Right ventricle myocardium superior (tissue), 1 donor: ENCODE measurements at regions not wholly inside any gene's neighbourhood (a gene's known extent, or its start where the extent isn't known, plus 50 kb on each side); places are given as distances from the start of the nearest gene placed in this dataset.

Source experiments
- ATAC-seq: fragments of 200-7000 bp; cut with Tn5 transposase; one replicate; pipeline ENCODE4 v1.9.1; 2020; ENCODE audit warnings: mild to moderate bottlenecking; ENCODE audit not compliant: poor library complexity
- DNase-seq: peaks from one replicate; pipeline ENCODE4 v3.0.0-alpha.2; 2020
- intact Hi-C: fragments of 100-400 bp; cut with DNase I; formaldehyde crosslinking; loops from one replicate; pipeline ENCODE4 v1.11.2; 2022
- donor health status: DM: no; HTN: yes; CAD: no; lungs with severe emphysema.

GRCh38 chr3:113092746-113093145, 102.0 kb downstream of the GTPBP8 start:
- DNase-seq (no peak), ATAC-seq (no peak)
- intact Hi-C loops = no loop called here

DNA sequence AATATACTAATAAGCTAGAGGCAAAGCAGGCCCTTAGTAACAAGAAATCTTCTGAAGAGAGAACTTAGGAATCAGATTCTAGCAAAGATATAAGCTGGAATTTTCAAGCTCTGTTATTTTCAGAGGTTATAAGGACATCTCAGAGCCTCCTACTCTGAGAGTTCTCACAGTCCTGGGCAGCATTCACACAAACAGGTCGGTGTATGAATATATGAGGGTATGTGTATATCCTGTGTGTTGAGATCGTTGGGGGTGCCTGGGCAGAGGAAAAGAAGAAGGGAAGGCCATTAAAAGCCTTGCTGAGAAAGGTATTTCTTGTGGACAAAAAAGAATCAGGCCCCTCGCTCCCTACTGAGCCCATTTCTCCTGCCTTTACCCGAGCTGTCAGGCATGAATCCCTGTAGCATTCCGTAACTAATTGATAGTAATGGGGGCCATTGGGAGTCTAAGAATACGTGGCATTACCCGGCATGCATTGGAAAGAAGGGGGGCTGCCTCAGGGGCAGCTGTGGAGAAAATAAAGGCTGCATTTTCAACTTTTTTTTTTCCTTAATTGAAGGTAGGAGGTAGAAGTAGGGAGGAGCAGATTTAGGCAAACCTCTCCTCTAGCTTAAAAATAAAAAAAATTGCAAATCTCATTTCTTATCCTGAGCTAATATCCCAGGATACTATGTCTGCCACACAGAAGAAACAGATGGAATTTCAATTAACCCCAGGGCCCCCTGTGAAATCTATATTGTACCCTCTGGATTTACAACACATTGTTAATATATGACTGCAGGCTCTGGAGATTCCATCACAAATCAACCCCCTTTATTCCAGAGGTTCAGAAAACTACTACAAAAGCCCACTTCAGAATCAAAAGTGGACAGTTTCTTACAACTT, 103.8 kb downstream of the GTPBP8 start:
- DNase-seq = no peak
- intact Hi-C loops = no loop called here
- no peak for ATAC-seq

DNA sequence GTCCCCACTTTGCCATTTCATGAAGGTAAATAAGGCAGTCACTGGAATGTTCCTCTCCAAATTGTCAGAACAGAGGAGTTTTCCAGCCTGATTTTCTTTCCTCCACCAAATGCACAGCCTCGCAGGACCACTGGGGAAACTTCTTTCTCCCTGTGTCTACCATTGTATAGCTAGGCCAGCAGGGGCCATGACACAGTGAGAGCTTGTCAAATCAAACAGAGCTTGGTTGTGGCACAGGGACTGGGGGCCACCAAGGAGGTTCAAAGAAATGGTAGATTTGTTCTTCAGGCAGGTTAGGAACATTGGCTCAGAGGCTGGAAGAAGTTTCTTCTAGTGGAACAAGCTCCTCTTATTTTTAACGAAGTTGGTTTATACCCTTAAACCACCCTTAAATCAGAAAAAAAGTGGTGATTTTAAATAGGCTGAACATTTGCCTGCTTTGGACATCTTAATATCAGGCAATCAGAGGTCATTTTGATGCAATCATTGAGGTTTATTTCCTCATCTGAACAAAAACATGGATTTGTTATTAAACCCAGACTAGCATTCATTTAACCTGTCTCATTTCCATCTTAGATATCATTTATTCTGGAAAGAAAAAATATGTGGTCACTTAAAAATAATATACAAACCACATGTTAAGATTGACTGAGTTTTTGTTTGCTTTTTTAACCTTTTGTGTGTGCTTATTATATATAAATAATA, 105.6 kb downstream of the GTPBP8 start:
- ATAC-seq (no peak), DNase-seq (no peak)
- intact Hi-C loops = no loop called here

DNA sequence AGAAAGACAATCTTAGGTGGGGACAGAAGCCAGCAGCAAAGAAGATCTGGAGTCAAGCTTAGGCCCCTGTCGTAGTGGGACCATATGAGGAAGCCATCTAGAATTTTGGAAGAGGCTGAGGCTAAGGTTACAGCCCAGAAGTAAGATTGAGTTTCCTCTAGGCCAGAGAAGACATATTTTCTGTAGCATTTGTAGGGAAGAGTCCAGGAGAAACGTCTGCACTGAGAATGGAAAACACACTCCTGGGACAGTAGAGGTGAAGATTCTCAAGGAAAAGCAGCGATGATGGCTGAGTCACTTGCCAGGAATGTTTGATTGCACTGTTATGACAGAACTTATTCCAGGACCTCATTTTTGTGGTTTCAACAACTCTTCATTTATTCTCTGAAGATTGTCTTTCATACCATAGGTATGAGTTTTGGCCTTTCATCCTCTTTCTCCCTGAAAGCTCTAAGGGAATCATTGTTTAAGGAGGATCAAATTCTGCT, 107.2 kb downstream of the GTPBP8 start:
- DNase-seq (no peak), ATAC-seq (no peak)
- intact Hi-C loops = no loop called here

DNA sequence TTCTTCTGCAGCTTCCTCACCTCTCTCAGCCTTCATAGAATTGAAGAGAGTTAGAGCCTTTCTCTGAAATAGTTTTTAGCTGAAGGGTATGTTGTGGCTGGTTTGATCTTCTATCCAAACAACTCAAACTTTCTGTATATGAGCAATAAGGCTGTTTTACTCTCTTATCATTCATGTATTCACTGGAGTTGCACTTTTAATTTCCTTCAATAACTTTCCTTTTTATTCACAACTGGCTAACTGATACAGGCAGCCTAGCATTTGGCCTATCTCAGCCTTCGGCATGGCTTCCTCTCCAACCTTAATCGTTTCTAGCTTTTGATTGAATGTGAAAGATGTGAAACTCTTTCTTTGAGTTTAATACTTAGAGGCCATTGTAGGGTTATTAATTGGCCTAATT, 109.3 kb downstream of the GTPBP8 start:
- ATAC-seq (no peak), DNase-seq (no peak)
- intact Hi-C loops = no loop called here

DNA sequence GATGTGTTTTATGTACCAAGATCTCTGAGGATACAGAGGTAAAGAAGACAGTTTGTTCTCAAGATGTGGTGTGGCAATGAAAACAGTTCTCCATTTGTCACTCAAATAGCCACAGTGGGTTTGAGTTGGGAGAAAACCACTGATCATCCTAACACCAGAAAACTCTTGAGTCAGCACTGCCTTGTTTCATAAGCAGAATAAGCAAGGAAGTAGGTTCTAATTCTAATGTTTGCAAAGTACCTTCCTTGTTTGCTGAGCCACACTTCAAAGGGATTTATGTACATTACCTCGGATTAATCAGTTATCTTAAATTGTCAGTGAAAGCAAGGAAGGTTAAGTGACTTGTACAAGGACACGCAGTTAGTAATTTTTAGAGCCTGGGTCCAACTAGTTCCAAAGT, 107.8 kb upstream of the BOC start:
- ATAC-seq = no peak
- no peak for DNase-seq

GRCh38 chr3:113104357-113105092, 106.8 kb upstream of the BOC start:
- ATAC-seq = no peak
- no peak for DNase-seq
- intact Hi-C loops = no loop called here

More for the DNA sequence above, 107.8 kb upstream of the BOC start:
- intact Hi-C loops = no loop called here

GRCh38 chr3:113105093-113105449, 106.3 kb upstream of the BOC start:
- no peak for DNase-seq
- ATAC-seq = no peak
- intact Hi-C loops = no loop called here

DNA sequence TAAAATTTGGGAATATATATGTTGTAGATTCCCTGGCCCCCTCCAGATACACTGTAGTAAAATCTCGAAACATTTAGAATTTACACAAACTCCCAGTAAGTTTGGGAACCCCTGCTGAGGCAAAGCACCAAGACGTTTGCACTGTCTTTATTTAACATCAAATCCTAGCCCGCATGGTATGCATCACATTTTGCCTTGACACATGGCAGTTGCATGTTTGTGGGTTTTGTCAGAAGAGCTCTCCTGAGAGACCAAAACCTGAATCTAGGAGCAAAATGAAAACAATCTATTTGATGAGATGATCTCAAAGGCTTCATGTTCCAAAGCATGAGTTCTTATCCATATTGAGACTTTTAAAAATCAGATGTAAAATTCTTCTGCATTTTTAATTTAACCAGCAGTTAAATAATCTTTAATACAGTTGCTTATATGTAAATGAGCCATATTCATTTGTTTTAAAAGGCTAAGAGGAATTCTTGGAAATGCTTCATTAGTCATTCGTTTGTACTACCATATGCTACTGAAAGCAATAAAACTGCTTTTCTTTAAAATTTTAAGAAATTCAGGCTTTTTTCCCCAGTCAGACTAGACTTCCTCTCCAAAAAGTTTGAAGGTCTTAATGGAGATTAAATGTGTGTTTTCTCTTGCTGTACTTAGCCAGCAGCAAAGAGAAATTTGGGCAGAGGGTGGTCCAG, 105.2 kb upstream of the BOC start:
- intact Hi-C loops = no loop called here

DNA sequence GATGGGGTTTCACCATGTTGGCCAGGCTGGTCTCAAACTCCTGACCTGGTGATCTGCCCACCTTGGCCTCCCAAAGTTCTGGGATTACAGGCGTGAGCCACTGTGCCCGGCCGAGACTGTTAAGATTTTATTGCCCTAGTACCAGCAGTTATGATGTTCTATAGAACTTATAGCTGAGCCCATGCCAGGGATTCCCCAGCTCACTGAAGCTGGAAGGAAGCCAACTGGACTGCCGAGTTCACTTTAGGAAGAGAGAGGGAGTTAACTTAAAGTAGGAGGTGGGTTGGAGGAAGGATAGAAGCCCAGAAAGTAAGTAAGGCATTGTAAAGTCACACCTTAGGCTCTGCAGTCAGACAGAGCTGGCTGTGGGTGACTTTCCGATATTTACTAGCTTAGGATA, 101.1 kb upstream of the BOC start:
- ATAC-seq (no peak), DNase-seq (no peak)
- intact Hi-C loops = no loop called here

More for the DNA sequence above, 105.2 kb upstream of the BOC start:
- ATAC-seq (no peak), DNase-seq (no peak)

GRCh38 chr3:113111011-113111707, 100.2 kb upstream of the BOC start:
- DNase-seq (no peak), ATAC-seq (no peak)
- intact Hi-C loops = no loop called here

GRCh38 chr3:113113361-113113760, 98.0 kb upstream of the BOC start:
- ATAC-seq (no peak), DNase-seq (no peak)
- intact Hi-C loops = no loop called here

DNA sequence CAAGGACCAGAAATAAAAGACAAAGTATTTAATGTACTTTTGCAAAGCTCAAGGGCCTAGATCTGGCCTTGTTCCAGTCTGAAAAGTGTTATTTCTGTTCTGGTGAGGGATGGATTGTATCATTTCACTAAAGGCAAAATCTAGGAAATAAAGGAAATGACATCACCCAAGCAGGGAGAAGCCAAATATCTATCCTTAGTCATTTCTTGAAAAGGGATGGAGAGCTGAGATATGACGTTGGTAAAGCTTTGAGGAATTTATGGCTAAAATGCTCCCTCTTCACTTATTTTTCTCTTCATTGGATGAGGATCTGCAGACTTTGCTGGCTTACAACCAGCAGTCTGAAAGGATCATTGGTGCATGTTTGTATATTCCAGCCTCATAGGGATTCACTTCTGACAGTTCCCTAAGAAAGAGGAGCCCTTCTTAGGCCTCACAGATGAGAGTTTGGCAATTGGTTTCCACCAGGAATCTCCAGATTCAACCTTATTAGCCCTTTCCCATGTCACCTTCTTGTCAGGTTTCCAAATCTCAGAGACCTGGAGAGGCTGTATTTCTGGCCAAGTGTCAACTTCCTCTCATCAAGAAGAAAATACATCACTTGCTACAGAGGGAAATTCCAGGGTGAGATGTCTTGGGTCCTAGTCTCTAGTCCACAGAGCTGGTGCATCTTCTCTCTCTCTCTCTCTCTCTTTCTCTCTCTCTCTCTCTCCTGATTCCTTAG, 93.7 kb upstream of the BOC start:
- intact Hi-C loops = no loop called here

GRCh38 chr3:113118336-113118735, 93.0 kb upstream of the BOC start:
- intact Hi-C loops = no loop called here
- DNase-seq (no peak), ATAC-seq (no peak)

More for the DNA sequence above, 93.7 kb upstream of the BOC start:
- ATAC-seq = peak; percentile 92
- no peak for DNase-seq

- DNase-seq = no peak
- intact Hi-C loops = no loop called here
- no peak for ATAC-seq
These were observed 87.0 kb upstream of the BOC start for GRCh38 chr3:113124256-113124830.

GRCh38 chr3:113125951-113126350, 85.4 kb upstream of the BOC start:
- no peak for DNase-seq
- ATAC-seq = no peak
- intact Hi-C loops = no loop called here

GRCh38 chr3:113128386-113129015, 82.9 kb upstream of the BOC start:
- no peak for ATAC-seq
- intact Hi-C loops = no loop called here
- DNase-seq = no peak
